ENCODE measurements at regions not wholly inside any gene's neighbourhood (a gene's known extent, or its start where the extent isn't known, plus 50 kb on each side); places are given as distances from the start of the nearest gene placed in this dataset.
"Not testable (repeated sequence)": the region's sequence is repeated elsewhere in the genome, so short reads cannot be mapped to it uniquely, and the experiment has no call there.

DNA sequence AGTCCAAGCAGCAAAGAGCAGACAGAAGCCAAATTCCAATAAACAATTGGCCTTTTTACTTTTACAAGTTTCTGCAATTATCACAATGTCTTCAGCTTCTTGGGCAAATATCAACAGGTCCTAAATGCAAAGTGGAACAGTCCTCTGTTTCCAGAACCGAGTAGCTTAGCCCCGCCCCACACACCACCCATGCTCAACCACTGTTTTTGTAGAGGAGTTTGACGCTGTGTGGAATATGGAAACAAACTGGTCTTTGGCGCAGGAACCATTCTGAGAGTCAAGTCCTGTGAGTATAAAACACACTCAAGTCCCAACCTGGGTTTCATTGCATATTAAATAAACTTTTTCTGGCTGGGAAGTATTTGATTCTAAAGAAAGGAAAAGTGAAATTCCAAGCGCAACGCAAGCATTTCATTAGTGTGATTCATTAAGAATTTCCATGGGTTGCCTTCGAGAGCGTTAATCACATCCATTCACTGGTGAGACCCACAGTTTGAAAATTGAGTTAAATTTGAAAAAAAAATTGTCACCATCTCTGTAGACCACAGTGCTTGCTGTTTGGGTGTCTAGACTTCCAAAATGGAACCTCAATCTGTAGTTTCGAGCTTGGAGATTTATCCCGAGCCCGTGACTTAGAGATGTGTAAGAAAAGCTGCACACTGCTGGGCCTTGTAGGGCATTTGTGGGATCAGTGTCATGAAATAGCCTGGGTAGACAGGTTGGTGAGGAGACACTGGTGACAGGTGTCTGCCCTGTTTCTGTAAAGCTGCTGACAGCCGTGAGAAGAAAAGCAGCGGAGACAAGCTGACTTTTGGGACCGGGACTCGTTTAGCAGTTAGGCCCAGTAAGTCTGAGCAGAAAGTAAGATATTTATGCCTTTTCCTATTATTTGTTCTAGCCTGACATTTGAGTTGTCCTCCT, 96.1 kb downstream of the DAD1 start:
- DNase-seq (ENCODE audit: extremely low read depth, low read depth) = no peak
- TF ChIP-seq, protein P1, sequence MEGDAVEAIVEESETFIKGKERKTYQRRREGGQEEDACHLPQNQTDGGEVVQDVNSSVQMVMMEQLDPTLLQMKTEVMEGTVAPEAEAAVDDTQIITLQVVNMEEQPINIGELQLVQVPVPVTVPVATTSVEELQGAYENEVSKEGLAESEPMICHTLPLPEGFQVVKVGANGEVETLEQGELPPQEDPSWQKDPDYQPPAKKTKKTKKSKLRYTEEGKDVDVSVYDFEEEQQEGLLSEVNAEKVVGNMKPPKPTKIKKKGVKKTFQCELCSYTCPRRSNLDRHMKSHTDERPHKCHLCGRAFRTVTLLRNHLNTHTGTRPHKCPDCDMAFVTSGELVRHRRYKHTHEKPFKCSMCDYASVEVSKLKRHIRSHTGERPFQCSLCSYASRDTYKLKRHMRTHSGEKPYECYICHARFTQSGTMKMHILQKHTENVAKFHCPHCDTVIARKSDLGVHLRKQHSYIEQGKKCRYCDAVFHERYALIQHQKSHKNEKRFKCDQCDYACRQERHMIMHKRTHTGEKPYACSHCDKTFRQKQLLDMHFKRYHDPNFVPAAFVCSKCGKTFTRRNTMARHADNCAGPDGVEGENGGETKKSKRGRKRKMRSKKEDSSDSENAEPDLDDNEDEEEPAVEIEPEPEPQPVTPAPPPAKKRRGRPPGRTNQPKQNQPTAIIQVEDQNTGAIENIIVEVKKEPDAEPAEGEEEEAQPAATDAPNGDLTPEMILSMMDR (IDR thresholded peaks at IDR 0.05; ENCODE audit: low read depth, low read length) = no peak

DNA sequence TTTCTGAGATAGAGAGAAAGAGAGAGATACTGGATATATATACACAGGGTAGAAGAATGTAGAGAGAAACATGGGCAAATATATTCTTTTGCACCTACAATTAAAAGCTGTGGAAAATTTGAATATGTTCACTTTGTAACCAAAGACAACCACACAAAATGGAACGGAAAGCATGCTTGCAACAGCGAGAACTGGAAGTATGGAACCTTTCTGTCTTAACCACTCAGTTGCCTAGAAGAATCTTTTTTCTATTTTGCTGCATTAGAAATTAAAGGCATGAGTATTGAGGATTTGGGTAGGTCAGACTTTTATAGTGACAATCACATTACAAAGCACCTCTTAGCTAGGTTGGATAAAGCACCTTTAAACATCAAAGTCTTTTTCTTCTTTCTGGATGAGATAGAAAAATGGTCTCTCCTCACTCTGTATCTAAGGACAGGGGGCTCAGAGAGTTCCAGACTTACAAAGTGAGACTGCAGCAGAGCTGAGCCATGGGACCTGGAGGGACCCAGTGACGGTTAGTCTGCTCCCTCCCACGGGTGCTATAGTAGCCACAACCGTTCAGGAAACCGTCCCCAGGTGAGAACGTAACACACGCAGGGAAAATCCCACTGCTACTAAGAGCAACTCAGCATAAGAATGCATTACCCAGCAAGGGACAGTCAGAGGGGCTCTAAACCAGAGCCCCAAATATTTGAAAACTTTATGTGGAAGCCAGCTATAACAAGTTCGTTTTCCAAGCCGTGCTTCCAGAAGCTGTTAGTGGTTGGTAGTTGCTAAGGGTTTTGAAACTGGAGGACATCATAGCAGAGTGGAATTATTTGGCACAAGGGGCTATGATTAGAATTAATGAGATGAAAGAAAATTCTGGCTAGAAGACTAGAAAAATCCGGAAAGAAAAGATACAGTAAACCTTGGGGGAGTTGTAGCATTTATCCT, 97.1 kb downstream of the DAD1 start:
- TF ChIP-seq, protein P1 (IDR thresholded peaks at IDR 0.05; ENCODE audit: low read depth, low read length) = no peak
- DNase-seq (ENCODE audit: extremely low read depth, low read depth) = no peak

DNA sequence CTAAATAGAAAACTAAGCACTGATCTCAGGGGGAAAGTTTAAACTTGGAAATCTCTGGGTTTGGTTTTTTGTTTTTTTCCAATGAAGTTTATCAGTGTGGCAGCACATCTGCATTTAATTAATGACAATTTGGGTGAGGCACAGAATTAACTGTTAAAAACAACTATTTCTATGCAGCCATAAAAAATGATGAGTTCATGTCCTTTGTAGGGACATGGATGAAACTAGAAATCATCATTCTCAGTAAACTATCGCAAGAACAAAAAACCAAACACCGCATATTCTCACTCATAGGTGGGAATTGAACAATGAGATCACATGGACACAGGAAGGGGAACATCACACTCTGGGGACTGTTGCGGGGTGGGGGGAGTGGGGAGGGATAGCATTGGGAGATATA, 98.0 kb downstream of the DAD1 start:
- not testable (repeated sequence) for DNase-seq (ENCODE audit: extremely low read depth, low read depth)

DNA sequence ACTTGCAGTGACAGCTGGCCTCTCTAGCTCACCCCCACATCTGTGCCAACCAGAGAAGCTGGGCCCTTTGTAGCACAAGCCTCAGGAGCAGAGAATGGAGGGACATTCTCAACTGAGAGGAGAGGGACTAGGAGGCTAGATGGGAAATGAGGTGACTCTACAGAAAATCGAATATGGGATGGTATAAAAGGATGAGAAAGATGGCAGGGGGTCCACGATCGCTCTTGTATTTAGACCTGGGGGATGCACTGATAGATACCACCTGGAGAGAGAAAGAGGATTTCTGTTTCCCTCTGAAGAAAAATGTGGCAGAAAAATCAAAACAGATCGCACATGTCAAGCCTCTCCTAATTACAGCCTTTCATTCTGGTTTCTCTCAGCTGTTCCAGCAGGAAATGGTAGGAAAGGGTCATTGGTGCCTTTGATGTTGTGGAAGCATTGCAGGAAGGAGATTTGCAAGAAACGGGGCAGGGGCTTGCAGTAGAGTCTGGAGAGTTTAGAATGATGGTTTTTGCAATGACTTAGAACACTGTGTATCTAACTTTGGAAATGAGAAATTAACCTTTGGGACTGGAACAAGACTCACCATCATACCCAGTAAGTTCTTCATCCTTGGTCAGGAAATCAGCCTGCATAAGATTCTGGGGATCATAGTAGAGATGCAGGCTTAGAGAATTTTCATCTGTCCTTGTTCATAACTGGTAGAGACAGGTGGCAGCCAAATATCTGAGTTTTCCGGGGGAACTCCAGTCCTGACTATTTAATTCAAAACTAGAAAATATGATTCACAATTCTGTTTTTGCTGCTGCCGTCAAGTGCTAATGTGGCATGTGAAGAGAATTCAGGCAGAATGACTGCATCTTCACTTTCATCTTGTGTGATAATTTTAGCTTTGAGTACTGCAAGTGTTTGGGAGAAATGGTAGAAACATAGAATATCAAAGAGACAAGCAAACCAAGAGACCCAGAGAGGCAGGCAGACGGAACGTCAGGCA, 98.8 kb downstream of the DAD1 start:
- DNase-seq (ENCODE audit: extremely low read depth, low read depth) = no peak
- TF ChIP-seq, protein P1 (IDR thresholded peaks at IDR 0.05; ENCODE audit: low read depth, low read length) = no peak

DNA sequence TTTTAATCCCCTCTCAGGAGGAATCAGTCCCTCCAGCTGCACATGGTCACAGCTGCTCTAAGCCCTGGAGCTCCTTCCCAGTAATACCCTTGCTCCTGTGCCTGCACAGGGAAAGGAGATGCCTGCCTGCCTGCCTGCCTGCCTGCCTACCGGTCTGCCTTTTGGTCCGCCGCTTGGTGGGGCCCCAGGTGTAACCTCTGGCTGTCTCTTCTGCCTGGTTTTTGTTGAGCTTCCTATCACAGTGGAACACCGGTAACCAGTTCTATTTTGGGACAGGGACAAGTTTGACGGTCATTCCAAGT, 99.8 kb downstream of the DAD1 start:
- TF ChIP-seq, protein P1 (IDR thresholded peaks at IDR 0.05; ENCODE audit: low read depth, low read length) = no peak
- DNase-seq (ENCODE audit: extremely low read depth, low read depth) = no peak

DNA sequence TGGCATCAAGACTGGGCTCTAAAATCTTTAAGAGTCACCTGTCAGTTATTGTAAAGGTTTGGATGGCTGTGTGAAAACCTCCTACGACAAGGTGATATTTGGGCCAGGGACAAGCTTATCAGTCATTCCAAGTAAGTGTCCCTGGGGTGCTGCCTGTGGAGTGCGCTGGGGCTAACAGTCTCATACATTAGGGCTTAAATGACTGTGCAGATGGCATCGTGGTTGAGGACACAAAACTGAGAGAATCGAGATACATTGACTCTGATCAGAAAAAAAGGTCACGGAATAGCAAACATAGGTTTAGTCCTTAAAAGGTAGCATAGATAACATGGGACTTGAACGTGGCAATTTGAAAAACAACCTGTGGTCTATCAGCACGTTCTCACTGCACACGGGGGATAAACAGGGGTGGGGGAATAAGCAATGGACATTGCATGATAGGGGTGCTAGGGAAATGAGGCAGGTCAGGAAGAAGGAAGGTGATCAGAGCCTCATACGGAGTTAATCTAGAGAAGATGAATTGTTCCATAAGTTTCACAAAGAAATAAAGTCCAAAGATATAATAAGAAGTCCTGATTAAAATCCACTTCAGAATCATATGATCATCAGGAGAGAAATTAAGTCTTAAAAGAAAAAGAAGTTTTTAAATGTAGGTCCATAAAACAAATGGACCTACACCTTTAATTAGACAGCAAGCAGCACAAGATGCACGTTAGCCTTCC, 100.3 kb downstream of the DAD1 start:
- TF ChIP-seq, protein P1 (IDR thresholded peaks at IDR 0.05; ENCODE audit: low read depth, low read length) = no peak
- DNase-seq (ENCODE audit: extremely low read depth, low read depth) = no peak

All from AG09319 (cell line).